ENCODE measurements at regions not wholly inside any gene's neighbourhood (a gene's known extent, or its start where the extent isn't known, plus 50 kb on each side); places are given as distances from the start of the nearest gene placed in this dataset.

DNA sequence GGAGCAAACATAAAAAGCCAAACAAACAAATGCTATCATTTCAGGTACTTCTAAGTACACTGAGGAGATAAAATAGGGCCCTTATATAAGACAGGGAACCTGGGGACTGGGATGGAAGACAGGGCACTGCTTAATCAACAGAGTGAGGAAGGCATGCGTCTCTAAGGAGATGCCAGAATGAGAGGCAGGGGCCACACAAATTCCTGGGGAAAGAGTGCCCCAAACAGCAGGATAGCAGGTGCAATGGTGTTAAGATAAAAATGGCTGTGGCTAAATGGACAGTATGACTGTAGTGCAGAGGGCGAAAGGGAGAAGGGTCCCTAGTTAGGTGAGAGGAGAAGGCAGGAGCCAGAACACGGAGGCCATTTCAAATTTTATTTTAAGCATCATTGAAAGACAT lies 113.9 kb downstream of the ZBTB18 start:
- no peak for TF ChIP-seq YY1 (IDR thresholded peaks at IDR 0.05)
- TF ChIP-seq, protein P1, sequence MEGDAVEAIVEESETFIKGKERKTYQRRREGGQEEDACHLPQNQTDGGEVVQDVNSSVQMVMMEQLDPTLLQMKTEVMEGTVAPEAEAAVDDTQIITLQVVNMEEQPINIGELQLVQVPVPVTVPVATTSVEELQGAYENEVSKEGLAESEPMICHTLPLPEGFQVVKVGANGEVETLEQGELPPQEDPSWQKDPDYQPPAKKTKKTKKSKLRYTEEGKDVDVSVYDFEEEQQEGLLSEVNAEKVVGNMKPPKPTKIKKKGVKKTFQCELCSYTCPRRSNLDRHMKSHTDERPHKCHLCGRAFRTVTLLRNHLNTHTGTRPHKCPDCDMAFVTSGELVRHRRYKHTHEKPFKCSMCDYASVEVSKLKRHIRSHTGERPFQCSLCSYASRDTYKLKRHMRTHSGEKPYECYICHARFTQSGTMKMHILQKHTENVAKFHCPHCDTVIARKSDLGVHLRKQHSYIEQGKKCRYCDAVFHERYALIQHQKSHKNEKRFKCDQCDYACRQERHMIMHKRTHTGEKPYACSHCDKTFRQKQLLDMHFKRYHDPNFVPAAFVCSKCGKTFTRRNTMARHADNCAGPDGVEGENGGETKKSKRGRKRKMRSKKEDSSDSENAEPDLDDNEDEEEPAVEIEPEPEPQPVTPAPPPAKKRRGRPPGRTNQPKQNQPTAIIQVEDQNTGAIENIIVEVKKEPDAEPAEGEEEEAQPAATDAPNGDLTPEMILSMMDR (IDR thresholded peaks at IDR 0.05; ENCODE audit: low read depth, low read length, missing input control) = no peak
- no peak for TF ChIP-seq JUND (IDR thresholded peaks at IDR 0.05)
- TF ChIP-seq NR2F2 (IDR thresholded peaks at IDR 0.05) = no peak
- TF ChIP-seq RAD21 (IDR thresholded peaks at IDR 0.05) = no peak
- TF ChIP-seq FOXA1 (IDR thresholded peaks at IDR 0.05) = no peak
- TF ChIP-seq, protein P2, sequence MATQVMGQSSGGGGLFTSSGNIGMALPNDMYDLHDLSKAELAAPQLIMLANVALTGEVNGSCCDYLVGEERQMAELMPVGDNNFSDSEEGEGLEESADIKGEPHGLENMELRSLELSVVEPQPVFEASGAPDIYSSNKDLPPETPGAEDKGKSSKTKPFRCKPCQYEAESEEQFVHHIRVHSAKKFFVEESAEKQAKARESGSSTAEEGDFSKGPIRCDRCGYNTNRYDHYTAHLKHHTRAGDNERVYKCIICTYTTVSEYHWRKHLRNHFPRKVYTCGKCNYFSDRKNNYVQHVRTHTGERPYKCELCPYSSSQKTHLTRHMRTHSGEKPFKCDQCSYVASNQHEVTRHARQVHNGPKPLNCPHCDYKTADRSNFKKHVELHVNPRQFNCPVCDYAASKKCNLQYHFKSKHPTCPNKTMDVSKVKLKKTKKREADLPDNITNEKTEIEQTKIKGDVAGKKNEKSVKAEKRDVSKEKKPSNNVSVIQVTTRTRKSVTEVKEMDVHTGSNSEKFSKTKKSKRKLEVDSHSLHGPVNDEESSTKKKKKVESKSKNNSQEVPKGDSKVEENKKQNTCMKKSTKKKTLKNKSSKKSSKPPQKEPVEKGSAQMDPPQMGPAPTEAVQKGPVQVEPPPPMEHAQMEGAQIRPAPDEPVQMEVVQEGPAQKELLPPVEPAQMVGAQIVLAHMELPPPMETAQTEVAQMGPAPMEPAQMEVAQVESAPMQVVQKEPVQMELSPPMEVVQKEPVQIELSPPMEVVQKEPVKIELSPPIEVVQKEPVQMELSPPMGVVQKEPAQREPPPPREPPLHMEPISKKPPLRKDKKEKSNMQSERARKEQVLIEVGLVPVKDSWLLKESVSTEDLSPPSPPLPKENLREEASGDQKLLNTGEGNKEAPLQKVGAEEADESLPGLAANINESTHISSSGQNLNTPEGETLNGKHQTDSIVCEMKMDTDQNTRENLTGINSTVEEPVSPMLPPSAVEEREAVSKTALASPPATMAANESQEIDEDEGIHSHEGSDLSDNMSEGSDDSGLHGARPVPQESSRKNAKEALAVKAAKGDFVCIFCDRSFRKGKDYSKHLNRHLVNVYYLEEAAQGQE (IDR thresholded peaks at IDR 0.05) = no peak
- no peak for TF ChIP-seq SP1 (IDR thresholded peaks at IDR 0.05)
- TF ChIP-seq, protein P3, sequence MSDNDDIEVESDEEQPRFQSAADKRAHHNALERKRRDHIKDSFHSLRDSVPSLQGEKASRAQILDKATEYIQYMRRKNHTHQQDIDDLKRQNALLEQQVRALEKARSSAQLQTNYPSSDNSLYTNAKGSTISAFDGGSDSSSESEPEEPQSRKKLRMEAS (IDR thresholded peaks at IDR 0.05) = no peak
- TF ChIP-seq, protein P4, sequence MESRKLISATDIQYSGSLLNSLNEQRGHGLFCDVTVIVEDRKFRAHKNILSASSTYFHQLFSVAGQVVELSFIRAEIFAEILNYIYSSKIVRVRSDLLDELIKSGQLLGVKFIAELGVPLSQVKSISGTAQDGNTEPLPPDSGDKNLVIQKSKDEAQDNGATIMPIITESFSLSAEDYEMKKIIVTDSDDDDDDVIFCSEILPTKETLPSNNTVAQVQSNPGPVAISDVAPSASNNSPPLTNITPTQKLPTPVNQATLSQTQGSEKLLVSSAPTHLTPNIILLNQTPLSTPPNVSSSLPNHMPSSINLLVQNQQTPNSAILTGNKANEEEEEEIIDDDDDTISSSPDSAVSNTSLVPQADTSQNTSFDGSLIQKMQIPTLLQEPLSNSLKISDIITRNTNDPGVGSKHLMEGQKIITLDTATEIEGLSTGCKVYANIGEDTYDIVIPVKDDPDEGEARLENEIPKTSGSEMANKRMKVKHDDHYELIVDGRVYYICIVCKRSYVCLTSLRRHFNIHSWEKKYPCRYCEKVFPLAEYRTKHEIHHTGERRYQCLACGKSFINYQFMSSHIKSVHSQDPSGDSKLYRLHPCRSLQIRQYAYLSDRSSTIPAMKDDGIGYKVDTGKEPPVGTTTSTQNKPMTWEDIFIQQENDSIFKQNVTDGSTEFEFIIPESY (IDR thresholded peaks at IDR 0.05) = no peak
- no peak for TF ChIP-seq TAF1 (conservative IDR thresholded peaks at IDR 0.05)

All from liver (tissue), 3 donors.